Thoracic aorta (tissue), 2 donors: ENCODE measurements at regions not wholly inside any gene's neighbourhood (a gene's known extent, or its start where the extent isn't known, plus 50 kb on each side); places are given as distances from the start of the nearest gene placed in this dataset.
"Not testable (repeated sequence)": the region's sequence is repeated elsewhere in the genome, so short reads cannot be mapped to it uniquely, and the experiment has no call there.

Experiments
- ATAC-seq: fragments of 150-250 bp; one replicate; pipeline ENCODE4 v1.8.0; 2017; ENCODE audit warnings: low read depth; ENCODE audit not compliant: insufficient number of reproducible peaks, low FRiP score
- DNase-seq: peaks from one replicate; pipeline ENCODE4 v3.0.0-alpha.2; 2020; ENCODE audit warnings: low spot score
- H3K27ac ChIP-seq, 2 donors: fragments of 200-600 bp; sonication (generic); 1 replicate in 1 of 2; 2 replicates in 1 of 2; pipeline ENCODE4 v1.5.1; 2016; ENCODE audit warnings: mild to moderate bottlenecking in 2 of 2, moderate library complexity in 2 of 2
- H3K27me3 ChIP-seq: fragments of 200-600 bp; sonication (generic); replicated peaks from 2 replicates; pipeline ENCODE4 v1.6.0; 2016; ENCODE audit warnings: mild to moderate bottlenecking; ENCODE audit not compliant: insufficient read depth
- H3K36me3 ChIP-seq: fragments of 200-600 bp; sonication (generic); one replicate; pipeline ENCODE4 v1.5.1; 2016
- H3K4me1 ChIP-seq, 2 donors: fragments of 200-600 bp; sonication (generic); 1 replicate in 1 of 2; 2 replicates in 1 of 2; pipeline versions ENCODE4 v1.5.1 to v1.6.0; 2016; ENCODE audit warnings: low read depth in 2 of 2, mild to moderate bottlenecking in 1 of 2; ENCODE audit not compliant: control insufficient read depth in 1 of 2
- H3K4me3 ChIP-seq: fragments of 200-600 bp; sonication (generic); 2 replicates; pipeline ENCODE4 v1.5.1; 2016; ENCODE audit warnings: mild to moderate bottlenecking
- H3K9me3 ChIP-seq: fragments of 200-600 bp; sonication (generic); 2 replicates; pipeline ENCODE4 v1.5.1; 2016
- CTCF ChIP-seq: fragments of 200-600 bp; sonication (generic); IDR thresholded peaks from one replicate; pipeline ENCODE4 v1.5.1; 2019; ENCODE audit warnings: antibody characterized with exemption

GRCh38 chr5:23412515-23412914 lies 94.9 kb upstream of the PRDM9 start:
- Histone ChIP-seq H3K36me3 (no peaks in the 10 kb centered on the region), H3K27ac (no peak overlapping the region), H3K4me1 (no peaks in the 10 kb centered on the region), H3K27me3 (no peaks in the 10 kb centered on the region), H3K9me3 (no peaks in the 10 kb centered on the region), H3K4me3 (no peak overlapping the region)
- ATAC-seq, result no peak
- TF ChIP-seq CTCF, result no peak
- no peak for DNase-seq

- DNase-seq (no peak), ATAC-seq (no peak)
- Histone ChIP-seq H3K36me3 (no peaks in the 10 kb centered on the region), H3K9me3 (no peaks in the 10 kb centered on the region), H3K27me3 (no peaks in the 10 kb centered on the region), H3K4me3 (no peak overlapping the region), H3K27ac (no peak overlapping the region), H3K4me1 (no peaks in the 10 kb centered on the region)
- no peak for TF ChIP-seq CTCF
Observed at GRCh38 chr5:23411994-23412393, 95.4 kb upstream of the PRDM9 start.

GRCh38 chr5:23411200-23411599 lies 96.2 kb upstream of the PRDM9 start:
- Histone ChIP-seq H3K36me3 (no peaks in the 10 kb centered on the region), H3K27ac (no peak overlapping the region), H3K4me1 (no peaks in the 10 kb centered on the region), H3K27me3 (no peaks in the 10 kb centered on the region), H3K9me3 (no peaks in the 10 kb centered on the region), H3K4me3 (no peak overlapping the region)
- no peak for ATAC-seq
- DNase-seq, result no peak
- TF ChIP-seq CTCF, result no peak

- H3K27ac ChIP-seq, H3K36me3 ChIP-seq, ATAC-seq, H3K4me1 ChIP-seq, H3K4me3 ChIP-seq, DNase-seq, H3K27me3 ChIP-seq, H3K9me3 ChIP-seq: not testable (repeated sequence)
Observed at GRCh38 chr5:23410775-23411174, 96.6 kb upstream of the PRDM9 start.

GRCh38 chr5:23405316-23406068 lies 101.9 kb upstream of the PRDM9 start:
- TF ChIP-seq CTCF, result no peak
- DNase-seq (no peak), ATAC-seq (no peak)
- H3K36me3 ChIP-seq, result no peaks in the 10 kb centered on the region
- H3K4me3 ChIP-seq, result no peak overlapping the region
- H3K9me3 ChIP-seq, result no peaks in the 10 kb centered on the region
- no peaks in the 10 kb centered on the region for H3K27me3 ChIP-seq
- no peak overlapping the region for H3K27ac ChIP-seq
- no peaks in the 10 kb centered on the region for H3K4me1 ChIP-seq

GRCh38 chr5:23402585-23402984 lies 104.8 kb upstream of the PRDM9 start:
- Histone ChIP-seq H3K9me3 (no peaks in the 10 kb centered on the region), H3K27me3 (no peaks in the 10 kb centered on the region)
- no peak for TF ChIP-seq CTCF

More at GRCh38 chr5:23402585-23402984, 104.8 kb upstream of the PRDM9 start:
- DNase-seq, result no peak
- no peak overlapping the region for H3K4me3 ChIP-seq
- no peak for ATAC-seq
- no peaks in the 10 kb centered on the region for H3K4me1 ChIP-seq
- no peak overlapping the region for H3K27ac ChIP-seq
- no peaks in the 10 kb centered on the region for H3K36me3 ChIP-seq
